ENCODE measurements at regions not wholly inside any gene's neighbourhood (a gene's known extent, or its start where the extent isn't known, plus 50 kb on each side); places are given as distances from the start of the nearest gene placed in this dataset.

GRCh38 chr3:139197251-139197650 is 146.6 kb upstream of the MRPS22 start (continued):
- TF ChIP-seq ZNF800 (CRISPR knock-in tag; IDR thresholded peaks at IDR 0.05) (no peak), ZNF646 (CRISPR knock-in tag; IDR thresholded peaks at IDR 0.05) (no peak)

GRCh38 chr3:139198186-139198585 is 145.6 kb upstream of the MRPS22 start:
- Histone ChIP-seq H3K27ac (ENCODE audit: extremely low read length, insufficient read depth, low read length) (no peak overlapping the region), H3K9ac (ENCODE audit: insufficient read depth, low read depth, low read length) (no peak overlapping the region), H3K4me2 (ENCODE audit: low read depth, low read length) (no peak overlapping the region), H3K36me3 (replicated peaks in 1 of 2; ENCODE audit: control insufficient read depth in 1 of 2, insufficient read depth in 2 of 2, low read length in 2 of 2) (no peaks in the 10 kb centered on the region), H3K27me3 (ENCODE audit: control insufficient read depth in 1 of 2, insufficient read depth in 2 of 2, low read length in 2 of 2) (no peaks in the 10 kb centered on the region), H3K9me3 (ENCODE audit: low read length) (peaks cover 9% of the 10 kb centered on the region; the same call in 1 of the 2 replicates), H3K79me2 (ENCODE audit: insufficient read depth, low read length) (no peaks in the 10 kb centered on the region), H3K4me3 (replicated peaks in 1 of 3; ENCODE audit: insufficient read depth in 1 of 3, low read depth in 2 of 3, low read length in 3 of 3) (no peak overlapping the region), H2AFZ (ENCODE audit: low read length) (no peak overlapping the region), H4K20me1 (ENCODE audit: insufficient read depth, low read length) (no peaks in the 10 kb centered on the region), H3K4me1 (ENCODE audit: insufficient read depth, low read length) (no peaks in the 10 kb centered on the region)
- DNase-seq (ENCODE audit: low spot score) (no peak), ATAC-seq (no peak), FAIRE-seq (no peak)
- ChIA-PET CTCF (ENCODE audit: low intra/inter-chr PET ratio, low total read pairs) (no interaction called here), POLR2A (no interaction called here)
- BruUV-seq (replicated peaks): no TSS peak
- WGBS (ENCODE audit: low lambda C conversion rate): 0% methylated on average over 1 of the region's 2 CpGs
- intact Hi-C loops (cut with micrococcal nuclease; ENCODE audit: unreplicated experiment): no loop called here
- in situ Hi-C loops (cut with HindIII; ENCODE audit: extremely low pct_ligation_motif_present, low pct_unique_long_range_greater_than_20kb): no loop called here
- TF ChIP-seq HINFP (CRISPR knock-in tag; IDR thresholded peaks at IDR 0.05; ENCODE audit: low read depth): no peak
- TF ChIP-seq MLLT10 (CRISPR knock-in tag; IDR thresholded peaks at IDR 0.05): no peak
- TF ChIP-seq RCOR2 (CRISPR knock-in tag; IDR thresholded peaks at IDR 0.05): no peak
- TF ChIP-seq ZNF280B (CRISPR knock-in tag; IDR thresholded peaks at IDR 0.05; ENCODE audit: borderline replicate concordance): no peak
- TF ChIP-seq ZNF572 (CRISPR knock-in tag; IDR thresholded peaks at IDR 0.05): no peak
- TF ChIP-seq RARA (CRISPR knock-in tag; IDR thresholded peaks at IDR 0.05): no peak
- no peak for TF ChIP-seq GLI4 (CRISPR knock-in tag; IDR thresholded peaks at IDR 0.05; ENCODE audit: borderline replicate concordance)
- no peak for TF ChIP-seq TRIM24 (CRISPR knock-in tag; IDR thresholded peaks at IDR 0.05)
- TF ChIP-seq ZSCAN20 (CRISPR knock-in tag; IDR thresholded peaks at IDR 0.05; ENCODE audit: borderline replicate concordance): no peak
- no peak for TF ChIP-seq MAZ (IDR thresholded peaks at IDR 0.05; ENCODE audit: borderline replicate concordance, low read depth, low read length)
- TF ChIP-seq MAZ (CRISPR knock-in tag; IDR thresholded peaks at IDR 0.05; ENCODE audit: low read depth): no peak
